Tibial nerve (tissue), 4 donors: ENCODE measurements at regions not wholly inside any gene's neighbourhood (a gene's known extent, or its start where the extent isn't known, plus 50 kb on each side); places are given as distances from the start of the nearest gene placed in this dataset.

Source experiments
- DNase-seq, 2 donors: peaks; one replicate each; pipeline ENCODE4 v3.0.0-alpha.2; 2019; ENCODE audit warnings: low spot score in 2 of 2
- H3K27ac ChIP-seq, 4 donors: fragments of 200-600 bp; sonication (generic) in 3 of 4; one replicate each; pipeline ENCODE4 v1.5.1; 2017 to 2019; ENCODE audit warnings: mild to moderate bottlenecking in 1 of 4
- H3K27me3 ChIP-seq, 2 donors: fragments of 200-600 bp; sonication (generic) in 1 of 2; one replicate each; pipeline versions ENCODE4 v1.5.1 to v1.6.0; 2017 to 2019
- H3K36me3 ChIP-seq, 3 donors: fragments of 200-600 bp; sonication (generic); one replicate each; pipeline ENCODE4 v1.5.1; 2018 to 2019
- H3K4me1 ChIP-seq, 4 donors: fragments of 200-600 bp; sonication (generic) in 3 of 4; one replicate each; pipeline ENCODE4 v1.5.1; 2017 to 2019
- H3K4me3 ChIP-seq, 4 donors: fragments of 200-600 bp; sonication (generic) in 3 of 4; one replicate each; pipeline ENCODE4 v1.5.1; 2017 to 2019; ENCODE audit warnings: mild to moderate bottlenecking in 1 of 4, moderate library complexity in 1 of 4
- H3K9me3 ChIP-seq, 4 donors: fragments of 200-600 bp; sonication (generic) in 3 of 4; one replicate each; pipeline ENCODE4 v1.5.1; 2017 to 2019
- EP300 ChIP-seq, 2 donors: sonication (generic); formaldehyde crosslinking; IDR thresholded peaks; one replicate each; pipeline ENCODE4 v1.6.1; 2017; ENCODE audit warnings: antibody characterized with exemption in 2 of 2, mild to moderate bottlenecking in 1 of 2
- POLR2A ChIP-seq, 2 donors: fragments of 450-650 bp; IDR thresholded peaks; one replicate each; pipeline ENCODE4 v1.6.1; 2017; ENCODE audit warnings: antibody characterized with exemption in 2 of 2, mild to moderate bottlenecking in 2 of 2, moderate library complexity in 2 of 2
- WGBS, 2 donors: methylation state at CpG; one replicate each; pipeline ENCODE4 v1.1.5; 2018; 5-methylcytosine and 5-hydroxymethylcytosine counted together
- TF ChIP-seq, protein P1 (sequence below), 5 experiments: fragments of 200-600 bp in 3 of 5; fragments of 450-650 bp in 2 of 5; sonication (generic) in 3 of 5; IDR thresholded peaks; one replicate each; pipeline ENCODE4 v1.5.1; 2016 to 2019; ENCODE audit warnings: antibody characterized with exemption in 5 of 5, mild to moderate bottlenecking in 3 of 5, moderate library complexity in 2 of 5

GRCh38 chr13:80151016-80151415, 189.9 kb downstream of the SPRY2 start:
- no peak for DNase-seq
- no peaks in the 10 kb centered on the region for H3K9me3 ChIP-seq
- H3K27ac ChIP-seq, result no peak overlapping the region
- no peaks in the 10 kb centered on the region for H3K27me3 ChIP-seq
- TF ChIP-seq POLR2A (IDR thresholded peaks at IDR 0.05) (no peak), EP300 (IDR thresholded peaks at IDR 0.05) (no peak)
- TF ChIP-seq, protein P1, sequence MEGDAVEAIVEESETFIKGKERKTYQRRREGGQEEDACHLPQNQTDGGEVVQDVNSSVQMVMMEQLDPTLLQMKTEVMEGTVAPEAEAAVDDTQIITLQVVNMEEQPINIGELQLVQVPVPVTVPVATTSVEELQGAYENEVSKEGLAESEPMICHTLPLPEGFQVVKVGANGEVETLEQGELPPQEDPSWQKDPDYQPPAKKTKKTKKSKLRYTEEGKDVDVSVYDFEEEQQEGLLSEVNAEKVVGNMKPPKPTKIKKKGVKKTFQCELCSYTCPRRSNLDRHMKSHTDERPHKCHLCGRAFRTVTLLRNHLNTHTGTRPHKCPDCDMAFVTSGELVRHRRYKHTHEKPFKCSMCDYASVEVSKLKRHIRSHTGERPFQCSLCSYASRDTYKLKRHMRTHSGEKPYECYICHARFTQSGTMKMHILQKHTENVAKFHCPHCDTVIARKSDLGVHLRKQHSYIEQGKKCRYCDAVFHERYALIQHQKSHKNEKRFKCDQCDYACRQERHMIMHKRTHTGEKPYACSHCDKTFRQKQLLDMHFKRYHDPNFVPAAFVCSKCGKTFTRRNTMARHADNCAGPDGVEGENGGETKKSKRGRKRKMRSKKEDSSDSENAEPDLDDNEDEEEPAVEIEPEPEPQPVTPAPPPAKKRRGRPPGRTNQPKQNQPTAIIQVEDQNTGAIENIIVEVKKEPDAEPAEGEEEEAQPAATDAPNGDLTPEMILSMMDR (IDR thresholded peaks at IDR 0.05), result no peak
- no peaks in the 10 kb centered on the region for H3K36me3 ChIP-seq
- H3K4me1 ChIP-seq, result peaks cover 0 to 4% (median 0%) of the 10 kb centered on the region in 4 donors
- no peak overlapping the region for H3K4me3 ChIP-seq

DNA sequence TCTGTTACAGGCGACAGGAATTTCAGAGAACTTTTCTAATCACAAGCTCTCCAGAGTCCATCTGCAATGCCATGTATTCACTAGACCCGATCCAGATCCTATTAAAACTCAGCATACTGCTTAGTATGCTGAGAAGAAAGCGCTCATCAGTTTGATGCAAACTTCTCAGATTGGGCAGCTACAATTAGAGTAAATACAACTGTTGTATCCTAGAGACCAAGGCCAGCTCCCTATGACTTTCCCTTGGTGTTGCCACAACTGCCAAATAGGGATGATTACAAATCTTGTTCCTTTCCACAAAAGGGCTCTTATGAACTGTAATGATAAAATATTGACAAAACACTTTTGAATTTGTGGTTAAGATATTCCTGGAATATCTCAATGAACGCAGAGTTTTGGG, 191.2 kb downstream of the SPRY2 start:
- DNase-seq, result no peak
- Histone ChIP-seq H3K4me1 (peaks cover 0 to 14% (median 0%) of the 10 kb centered on the region in 4 donors), H3K4me3 (no peak overlapping the region), H3K27ac (no peak overlapping the region), H3K9me3 (no peaks in the 10 kb centered on the region), H3K27me3 (no peaks in the 10 kb centered on the region), H3K36me3 (no peaks in the 10 kb centered on the region)
- 84 to 91% methylated on average over 4 of the region's 4 CpGs for WGBS, 2 donors
- TF ChIP-seq EP300 (IDR thresholded peaks at IDR 0.05), result no peak
- TF ChIP-seq POLR2A (IDR thresholded peaks at IDR 0.05), result no peak
- TF ChIP-seq, protein P1 (IDR thresholded peaks at IDR 0.05), result no peak

GRCh38 chr13:80145171-80145690, 195.7 kb downstream of the SPRY2 start:
- TF ChIP-seq, protein P1 (IDR thresholded peaks at IDR 0.05), result no peak
- TF ChIP-seq EP300 (IDR thresholded peaks at IDR 0.05), result no peak
- no peak for TF ChIP-seq POLR2A (IDR thresholded peaks at IDR 0.05)
- H3K4me1 ChIP-seq, result peaks cover 0 to 30% (median 12%) of the 10 kb centered on the region in 4 donors
- WGBS, 2 donors, result 20 to 22% methylated on average over 3 of the region's 3 CpGs
- no peak overlapping the region for H3K4me3 ChIP-seq
- no peaks in the 10 kb centered on the region for H3K27me3 ChIP-seq
- no peak for DNase-seq
- peak overlapping the region in 1 of 4 donors; percentile 23 for H3K27ac ChIP-seq
- no peaks in the 10 kb centered on the region for H3K36me3 ChIP-seq
- no peaks in the 10 kb centered on the region for H3K9me3 ChIP-seq

DNA sequence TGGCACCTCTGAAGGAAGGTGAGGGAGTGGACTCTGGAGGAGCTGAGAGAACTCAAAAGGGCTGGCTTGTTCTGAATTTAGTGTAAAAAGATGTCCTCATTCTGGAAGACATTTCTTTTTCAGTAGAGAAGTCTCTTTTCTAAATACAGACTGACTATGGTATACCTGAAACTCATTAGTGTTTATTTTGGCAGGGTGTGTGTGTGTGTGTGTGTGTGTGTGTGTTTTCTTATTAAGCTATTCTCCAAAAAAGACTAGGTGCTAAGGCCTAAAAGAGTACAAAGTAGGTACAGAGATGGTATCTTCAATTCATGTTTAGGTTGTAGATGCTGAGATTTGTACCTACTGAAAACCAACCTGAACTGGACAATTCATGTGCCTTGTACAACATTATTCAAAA, 196.4 kb downstream of the SPRY2 start:
- no peaks in the 10 kb centered on the region for H3K9me3 ChIP-seq

GRCh38 chr13:80141123-80141849, 199.6 kb downstream of the SPRY2 start:
- Histone ChIP-seq H3K4me1 (peaks cover 0 to 34% (median 12%) of the 10 kb centered on the region in 4 donors), H3K36me3 (no peaks in the 10 kb centered on the region), H3K9me3 (no peaks in the 10 kb centered on the region), H3K27ac (peak overlapping the region in 3 of 4 donors; percentile 20 to 53 (median 31)), H3K27me3 (no peaks in the 10 kb centered on the region), H3K4me3 (no peak overlapping the region)
- DNase-seq, result peak in 1 of 2 donors; percentile 21
- TF ChIP-seq, protein P1 (IDR thresholded peaks at IDR 0.05), result no peak
- TF ChIP-seq POLR2A (IDR thresholded peaks at IDR 0.05) (no peak), EP300 (IDR thresholded peaks at IDR 0.05) (no peak)
- 34 to 43% methylated on average over 7 of the region's 7 CpGs for WGBS, 2 donors

More for the DNA sequence above, 196.4 kb downstream of the SPRY2 start:
- H3K36me3 ChIP-seq, result no peaks in the 10 kb centered on the region
- no peaks in the 10 kb centered on the region for H3K27me3 ChIP-seq
- TF ChIP-seq POLR2A (IDR thresholded peaks at IDR 0.05), result no peak
- TF ChIP-seq, protein P1 (IDR thresholded peaks at IDR 0.05), result no peak
- no peak for TF ChIP-seq EP300 (IDR thresholded peaks at IDR 0.05)
- no peak overlapping the region for H3K4me3 ChIP-seq
- DNase-seq, result no peak
- no peak overlapping the region for H3K27ac ChIP-seq
- H3K4me1 ChIP-seq, result peaks cover 0 to 35% (median 12%) of the 10 kb centered on the region in 4 donors
